Stimulated activated CD4-positive, alpha-beta T cell treated with anti-CD3 and anti-CD28 coated beads, Interleukin-2, amount 100 ng/mL, for 24 hours (primary cell): ENCODE measurements at regions not wholly inside any gene's neighbourhood (a gene's known extent, or its start where the extent isn't known, plus 50 kb on each side); places are given as distances from the start of the nearest gene placed in this dataset.
"Not testable (repeated sequence)": the region's sequence is repeated elsewhere in the genome, so short reads cannot be mapped to it uniquely, and the experiment has no call there.

Experiments
- DNase-seq, 2 donors: peaks; one replicate each; pipeline ENCODE4 v3.0.0-alpha.2; 2020

DNA sequence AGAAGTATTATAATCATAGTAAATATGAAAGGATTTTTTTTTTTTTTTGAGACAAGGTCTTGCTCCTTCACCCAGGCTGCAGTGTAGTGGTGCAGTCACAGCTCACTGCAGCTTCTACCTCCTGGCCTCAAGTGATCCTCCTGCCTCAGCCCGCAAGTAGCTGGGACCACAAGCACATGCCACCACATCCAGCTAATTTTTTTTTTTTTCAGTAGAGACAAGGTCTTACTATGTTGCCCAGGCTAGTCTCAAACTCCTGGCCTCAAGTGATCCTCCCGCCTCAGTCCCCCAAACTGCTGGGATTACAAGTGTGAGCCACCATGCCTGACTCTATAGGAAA is 86.2 kb upstream of the FOXN2 start:
- no peak for DNase-seq

- DNase-seq = no peak
Measured at GRCh38 chr2:48229063-48229462, 85.4 kb upstream of the FOXN2 start.

GRCh38 chr2:48230834-48231233 is 83.6 kb upstream of the FOXN2 start:
- DNase-seq = no peak

DNA sequence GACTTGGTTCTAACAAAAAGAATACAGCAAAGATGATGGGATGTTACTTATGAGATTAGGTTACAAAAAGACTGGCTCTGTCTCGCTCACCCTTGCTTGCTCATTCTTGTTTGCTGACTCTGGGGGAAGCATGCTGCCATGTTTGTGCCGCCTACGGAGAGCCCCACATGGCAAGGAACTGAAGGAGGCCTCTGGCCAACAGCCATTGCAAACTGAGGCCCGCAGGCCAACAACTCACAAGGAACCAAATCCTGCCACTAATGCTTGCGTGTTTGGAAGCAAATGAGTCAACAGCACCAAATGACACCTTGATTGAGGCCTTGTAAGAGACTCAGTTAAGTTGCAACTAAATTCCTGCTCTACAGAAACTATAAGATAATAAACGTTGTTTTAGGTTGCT is 82.1 kb upstream of the FOXN2 start:
- no peak for DNase-seq

DNA sequence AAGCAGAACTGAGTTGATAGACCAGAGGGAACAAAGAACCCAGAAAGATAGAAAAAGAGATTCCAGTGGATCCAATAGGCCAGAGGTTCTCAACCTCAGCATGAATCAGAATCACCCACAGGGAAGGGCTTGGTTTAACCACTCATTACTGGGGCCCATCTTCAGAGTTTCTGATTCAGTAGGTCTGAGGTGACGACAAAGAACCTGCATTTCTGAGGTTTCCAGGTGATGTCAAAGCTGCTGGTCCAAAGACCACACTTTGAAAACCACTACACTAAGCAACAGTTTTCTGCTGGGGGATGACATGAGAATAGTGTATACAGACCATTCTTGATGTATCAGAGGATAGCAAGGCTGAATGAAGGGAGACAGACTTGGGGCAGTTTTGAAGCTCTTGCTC is 81.5 kb upstream of the FOXN2 start:
- DNase-seq = no peak

- DNase-seq = not testable (repeated sequence)
Measured at GRCh38 chr2:48233824-48234223, 80.7 kb upstream of the FOXN2 start.

DNA sequence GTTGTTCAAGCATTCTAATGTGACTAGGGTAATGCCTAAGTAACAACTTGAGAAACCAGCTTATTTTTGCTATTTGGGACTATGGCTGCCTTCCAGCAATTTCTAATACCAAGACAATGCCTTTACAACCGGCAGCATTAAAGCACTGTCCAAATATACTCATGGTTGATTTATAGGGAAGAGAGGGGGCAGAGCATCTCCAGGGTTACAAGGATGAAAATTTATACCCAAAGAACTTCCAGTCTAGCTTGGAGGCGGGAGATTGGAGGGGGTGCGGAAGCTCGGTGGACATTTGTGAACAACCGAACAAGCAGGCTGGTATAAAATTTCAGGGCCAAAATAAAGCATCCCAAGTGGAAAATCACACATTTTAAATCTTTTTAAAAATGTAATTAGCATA is 79.4 kb upstream of the FOXN2 start:
- DNase-seq = no peak

DNA sequence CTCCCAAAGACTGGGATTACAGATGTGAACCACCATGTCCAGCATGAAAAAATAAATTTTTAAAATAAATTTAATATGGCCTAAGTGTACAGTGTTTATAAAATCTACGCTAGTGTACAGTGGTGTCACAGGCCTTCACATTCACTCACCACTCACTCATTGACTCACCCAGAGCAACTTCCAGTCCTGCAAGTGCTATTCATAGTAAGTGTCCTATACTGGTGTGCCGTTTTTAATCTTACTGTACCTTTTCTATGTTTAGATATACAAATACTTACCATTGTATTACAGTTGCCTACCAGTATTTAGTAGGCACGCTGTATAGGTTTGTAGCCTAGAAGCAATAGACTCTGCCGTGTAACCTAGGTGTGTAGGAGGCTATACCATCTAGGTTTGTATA is 76.1 kb upstream of the FOXN2 start:
- no peak for DNase-seq

DNA sequence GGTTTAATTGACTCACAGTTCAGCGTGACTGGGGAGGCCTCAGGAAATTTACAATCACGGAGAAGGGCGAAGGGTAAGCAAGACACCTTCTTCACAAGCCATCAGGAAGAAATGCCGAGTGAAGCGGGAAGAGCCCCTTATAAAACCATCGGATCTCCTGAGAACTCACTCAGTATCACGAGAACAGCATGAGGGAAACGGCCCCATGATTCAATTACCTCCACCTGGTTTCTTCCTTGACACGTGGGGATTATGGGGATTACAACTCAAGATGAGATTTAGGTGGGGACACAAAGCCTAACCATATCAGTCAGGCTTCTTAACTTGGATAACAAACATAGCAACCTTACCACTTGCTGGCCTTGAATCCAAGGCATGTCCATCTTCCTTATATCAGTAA is 73.6 kb upstream of the FOXN2 start:
- no peak for DNase-seq

GRCh38 chr2:48247206-48247605 is 67.3 kb upstream of the FOXN2 start:
- DNase-seq = no peak

GRCh38 chr2:48248251-48248933 is 66.1 kb upstream of the FOXN2 start:
- DNase-seq = no peak

GRCh38 chr2:48249025-48249424 is 65.5 kb upstream of the FOXN2 start:
- DNase-seq = no peak

GRCh38 chr2:48249631-48250473 is 64.6 kb upstream of the FOXN2 start:
- no peak for DNase-seq

DNA sequence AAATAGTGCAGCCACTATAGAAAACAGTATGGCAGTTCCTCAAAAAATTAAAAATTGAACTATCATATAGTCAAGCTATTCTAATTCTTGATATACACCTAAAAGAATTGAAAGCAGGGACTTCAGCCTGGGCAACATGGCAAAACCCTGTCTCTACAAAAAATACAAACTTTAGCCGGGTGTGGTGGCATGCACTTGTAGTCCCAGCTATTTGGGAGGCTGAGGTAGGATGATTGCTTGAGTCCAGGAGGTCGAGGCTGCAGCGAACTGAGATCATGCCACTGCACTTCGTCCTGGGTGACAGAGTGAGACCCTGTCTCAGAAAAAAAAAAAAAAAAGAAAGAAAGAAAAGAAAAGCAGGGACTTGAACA is 64.0 kb upstream of the FOXN2 start:
- no peak for DNase-seq

GRCh38 chr2:48250943-48251342 is 63.5 kb upstream of the FOXN2 start:
- no peak for DNase-seq

DNA sequence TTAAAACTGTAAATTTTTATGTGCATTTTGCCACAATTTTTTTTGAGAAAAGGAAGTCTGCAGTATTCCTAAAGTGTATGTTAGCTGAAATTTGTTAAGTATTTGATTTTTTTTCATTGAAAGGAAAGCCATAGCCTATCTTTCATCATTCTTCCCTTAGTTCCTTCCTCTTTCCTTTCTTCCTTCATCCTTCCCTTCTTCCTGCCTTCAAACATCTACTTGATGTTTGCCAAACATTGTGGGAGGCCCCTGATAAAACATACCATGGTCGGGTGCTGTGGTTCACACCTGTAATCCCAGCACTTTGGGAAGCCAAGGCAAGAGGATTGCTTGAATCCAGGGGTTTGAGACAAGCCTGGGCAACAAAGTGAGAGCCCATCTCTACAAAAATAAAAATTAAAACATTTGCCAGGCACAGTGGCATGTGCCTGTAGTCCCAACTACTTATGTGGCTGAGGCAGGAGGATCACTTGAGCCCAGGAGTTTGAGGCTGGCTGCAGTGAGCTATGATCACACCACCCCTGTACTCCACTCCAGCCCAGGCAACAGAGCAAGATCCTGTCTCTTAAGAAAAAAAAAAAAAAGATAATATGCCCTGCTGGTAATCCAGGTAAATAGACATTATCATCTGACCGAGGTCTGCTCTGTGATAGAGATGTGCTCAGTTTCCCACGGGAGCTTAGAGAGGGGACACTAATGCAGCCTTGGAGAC is 62.9 kb upstream of the FOXN2 start:
- DNase-seq = no peak

- DNase-seq = no peak
Measured at GRCh38 chr2:48253301-48253700, 61.2 kb upstream of the FOXN2 start.

- DNase-seq = no peak
Measured at GRCh38 chr2:48254839-48255238, 59.6 kb upstream of the FOXN2 start.

GRCh38 chr2:48257456-48257855 is 57.0 kb upstream of the FOXN2 start:
- no peak for DNase-seq

DNA sequence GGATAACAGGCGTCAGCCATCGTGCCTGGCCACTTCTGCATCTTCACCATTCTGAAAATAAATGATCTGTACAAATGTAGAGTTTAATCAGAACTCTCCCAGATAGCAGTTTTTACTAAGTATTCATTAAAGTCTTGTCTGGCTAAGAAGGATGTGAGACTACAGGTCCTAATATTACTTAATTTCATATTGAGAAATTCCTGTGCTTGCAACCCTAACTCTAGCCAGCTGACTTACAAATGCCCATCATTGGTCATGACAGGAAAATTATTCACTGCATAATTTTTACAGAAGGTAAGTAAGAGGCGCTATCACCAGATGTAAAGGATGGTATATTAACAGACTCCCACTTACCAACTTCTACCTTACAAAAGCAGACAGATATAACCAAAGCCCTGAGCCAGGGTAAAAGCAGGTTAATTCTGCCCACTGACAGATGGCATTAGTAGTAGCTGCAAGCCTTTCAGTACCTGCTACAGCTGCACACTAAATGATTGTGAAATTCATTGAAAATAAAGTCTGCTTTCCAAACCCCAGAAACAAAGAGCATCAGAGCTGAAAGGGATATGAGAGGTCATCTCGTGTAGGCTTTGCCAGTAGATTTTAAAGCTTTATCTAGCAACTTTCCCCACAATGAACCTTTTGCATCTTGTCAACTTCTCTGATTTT is 55.9 kb upstream of the FOXN2 start:
- no peak for DNase-seq

- no peak for DNase-seq
Measured at GRCh38 chr2:48259811-48260210, 54.7 kb upstream of the FOXN2 start.

DNA sequence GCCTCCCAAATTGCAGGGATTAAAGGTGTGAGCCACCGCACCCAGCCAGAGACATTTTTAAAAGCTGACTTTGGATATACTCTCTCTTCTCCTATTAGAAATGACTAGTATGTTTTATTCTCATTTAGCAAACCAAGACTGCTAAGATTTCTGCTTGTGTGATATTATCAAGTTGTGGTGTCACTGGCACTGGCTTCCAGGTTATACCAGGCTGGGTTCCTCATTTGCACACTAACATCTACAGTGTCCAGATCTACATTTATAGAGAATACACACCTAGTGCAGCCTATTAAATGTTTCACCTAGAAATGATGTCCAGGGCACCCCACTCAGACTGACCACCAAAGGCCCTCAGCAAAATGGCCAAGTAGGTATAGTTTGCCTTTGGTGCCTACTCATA is 49.9 kb upstream of the FOXN2 start:
- DNase-seq = no peak
